GM23338 (cell line): ENCODE measurements at regions not wholly inside any gene's neighbourhood (a gene's known extent, or its start where the extent isn't known, plus 50 kb on each side); places are given as distances from the start of the nearest gene placed in this dataset.

Experiments
- CTCF ChIP-seq, 2 experiments: fragments of 200-600 bp in 1 of 2; sonication (generic) in 1 of 2; conservative IDR thresholded peaks; 2 replicates each; pipeline versions ENCODE4 v1.5.1 to v1.6.1; 2016 to 2017; ENCODE audit warnings: antibody characterized with exemption in 2 of 2, low read depth in 2 of 2, mild to moderate bottlenecking in 2 of 2, moderate library complexity in 1 of 2
- EZH2 ChIP-seq: fragments of 200-600 bp; sonication (generic); IDR thresholded peaks from one replicate; pipeline ENCODE4 v1.8.0; 2017; ENCODE audit warnings: antibody characterized with exemption, mild to moderate bottlenecking, low read depth; ENCODE audit not compliant: unreplicated experiment
- EZH2phosphoT487 ChIP-seq: fragments of 200-600 bp; sonication (generic); IDR thresholded peaks from one replicate; pipeline ENCODE4 v1.8.1; 2018; ENCODE audit warnings: antibody characterized with exemption; ENCODE audit not compliant: unreplicated experiment
- JUNB ChIP-seq: IDR thresholded peaks from one replicate; pipeline ENCODE4 v1.6.1; 2016; ENCODE audit warnings: antibody characterized with exemption; ENCODE audit not compliant: unreplicated experiment
- POLR2AphosphoS5 ChIP-seq: IDR thresholded peaks from 2 replicates; pipeline ENCODE4 v1.6.1; 2016; ENCODE audit warnings: antibody characterized with exemption, low read depth
- REST ChIP-seq: IDR thresholded peaks from one replicate; pipeline ENCODE4 v1.6.1; 2018; ENCODE audit warnings: antibody characterized with exemption; ENCODE audit not compliant: unreplicated experiment

GRCh38 chrX:39582976-39583375 is 514.8 kb downstream of the BCOR start:
- TF ChIP-seq CTCF (conservative IDR thresholded peaks at IDR 0.05; ENCODE audit: low read depth in 2 of 2) (no peak), POLR2AphosphoS5 (no peak), EZH2 (no peak), REST (no peak), JUNB (no peak), EZH2phosphoT487 (no peak)
